Nephron (organoid): ENCODE measurements at regions not wholly inside any gene's neighbourhood (a gene's known extent, or its start where the extent isn't known, plus 50 kb on each side); places are given as distances from the start of the nearest gene placed in this dataset.

ENCODE experiments used
- H3K27ac Mint-ChIP-seq, 3 experiments: 2 replicates each; pipeline ENCODE4 v1.8.0; 2020; ENCODE audit warnings: mixed read lengths in 3 of 3, mild to moderate bottlenecking in 2 of 3, moderate library complexity in 1 of 3
- H3K27me3 Mint-ChIP-seq: 2 replicates; pipeline ENCODE4 v1.8.0; 2021; ENCODE audit warnings: low read depth, mild to moderate bottlenecking, moderate library complexity, mixed read lengths
- H3K36me3 Mint-ChIP-seq: 2 replicates; pipeline ENCODE4 v1.8.0; 2020; ENCODE audit warnings: low read depth, mixed read lengths
- H3K4me1 Mint-ChIP-seq: 2 replicates; pipeline ENCODE4 v1.8.0; 2020; ENCODE audit warnings: mixed read lengths
- H3K4me3 Mint-ChIP-seq, 3 experiments: 2 replicates each; pipeline ENCODE4 v1.8.0; 2020; ENCODE audit warnings: mild to moderate bottlenecking in 3 of 3, mixed read lengths in 3 of 3, moderate library complexity in 2 of 3
- H3K9me3 Mint-ChIP-seq: 2 replicates; pipeline ENCODE4 v1.8.0; 2020; ENCODE audit warnings: mixed read lengths
- TF ChIP-seq, protein P1 (sequence below), 3 experiments: fragments of 200-600 bp; sonication (generic); IDR thresholded peaks; one replicate each; pipeline ENCODE4 v1.5.0; 2021; ENCODE audit warnings: antibody characterized with exemption in 3 of 3; ENCODE audit not compliant: unreplicated experiment in 3 of 3

DNA sequence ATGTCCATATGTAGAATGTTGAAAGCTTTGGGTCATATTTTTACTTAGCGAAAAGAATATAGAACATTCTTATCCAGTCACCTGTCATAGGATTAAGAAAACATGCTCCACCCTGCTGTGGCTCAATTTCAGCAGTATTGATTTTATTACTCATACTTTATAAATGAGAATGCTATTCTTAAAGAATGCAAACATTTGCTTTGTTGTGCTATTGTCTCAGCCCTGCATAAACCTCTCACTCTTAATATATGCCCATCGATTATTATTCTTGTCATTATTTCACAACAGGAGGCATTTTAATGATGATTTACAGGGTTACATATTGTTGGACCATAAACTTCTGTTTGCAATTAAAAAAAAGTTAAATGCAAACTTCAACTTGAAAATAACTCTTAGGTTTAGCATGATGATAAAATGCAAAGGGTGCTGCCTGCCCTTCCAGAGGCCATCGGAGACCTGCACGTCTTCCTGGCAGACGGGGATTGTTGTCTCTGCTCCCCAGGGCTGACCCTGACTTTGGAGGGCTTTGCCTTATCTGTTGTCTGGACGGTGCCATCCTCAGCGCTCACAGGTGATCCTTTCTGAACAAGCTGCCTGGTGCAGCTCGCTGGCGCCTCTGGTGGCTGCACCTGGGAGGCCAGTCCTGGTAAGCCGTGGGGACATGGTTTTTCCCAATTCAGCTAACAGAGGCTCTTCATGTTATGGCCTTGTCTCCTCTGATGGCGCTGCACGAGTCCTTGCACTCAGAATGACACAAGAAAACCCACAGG lies 50.0 kb upstream of the SHH start:
- Mint-ChIP-seq H3K27ac (no peak overlapping the region), H3K36me3 (no peaks in the 10 kb centered on the region), H3K4me1 (peaks cover 5% of the 10 kb centered on the region), H3K9me3 (no peaks in the 10 kb centered on the region), H3K4me3 (no peak overlapping the region), H3K27me3 (peaks cover 9% of the 10 kb centered on the region)
- TF ChIP-seq, protein P1, sequence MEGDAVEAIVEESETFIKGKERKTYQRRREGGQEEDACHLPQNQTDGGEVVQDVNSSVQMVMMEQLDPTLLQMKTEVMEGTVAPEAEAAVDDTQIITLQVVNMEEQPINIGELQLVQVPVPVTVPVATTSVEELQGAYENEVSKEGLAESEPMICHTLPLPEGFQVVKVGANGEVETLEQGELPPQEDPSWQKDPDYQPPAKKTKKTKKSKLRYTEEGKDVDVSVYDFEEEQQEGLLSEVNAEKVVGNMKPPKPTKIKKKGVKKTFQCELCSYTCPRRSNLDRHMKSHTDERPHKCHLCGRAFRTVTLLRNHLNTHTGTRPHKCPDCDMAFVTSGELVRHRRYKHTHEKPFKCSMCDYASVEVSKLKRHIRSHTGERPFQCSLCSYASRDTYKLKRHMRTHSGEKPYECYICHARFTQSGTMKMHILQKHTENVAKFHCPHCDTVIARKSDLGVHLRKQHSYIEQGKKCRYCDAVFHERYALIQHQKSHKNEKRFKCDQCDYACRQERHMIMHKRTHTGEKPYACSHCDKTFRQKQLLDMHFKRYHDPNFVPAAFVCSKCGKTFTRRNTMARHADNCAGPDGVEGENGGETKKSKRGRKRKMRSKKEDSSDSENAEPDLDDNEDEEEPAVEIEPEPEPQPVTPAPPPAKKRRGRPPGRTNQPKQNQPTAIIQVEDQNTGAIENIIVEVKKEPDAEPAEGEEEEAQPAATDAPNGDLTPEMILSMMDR (IDR thresholded peaks at IDR 0.05; ENCODE audit: unreplicated experiment in 3 of 3) = peak in 1 of 3 experiments; percentile 15
